ENCODE measurements at regions not wholly inside any gene's neighbourhood (a gene's known extent, or its start where the extent isn't known, plus 50 kb on each side); places are given as distances from the start of the nearest gene placed in this dataset.
"Not testable (repeated sequence)": the region's sequence is repeated elsewhere in the genome, so short reads cannot be mapped to it uniquely, and the experiment has no call there.

DNA sequence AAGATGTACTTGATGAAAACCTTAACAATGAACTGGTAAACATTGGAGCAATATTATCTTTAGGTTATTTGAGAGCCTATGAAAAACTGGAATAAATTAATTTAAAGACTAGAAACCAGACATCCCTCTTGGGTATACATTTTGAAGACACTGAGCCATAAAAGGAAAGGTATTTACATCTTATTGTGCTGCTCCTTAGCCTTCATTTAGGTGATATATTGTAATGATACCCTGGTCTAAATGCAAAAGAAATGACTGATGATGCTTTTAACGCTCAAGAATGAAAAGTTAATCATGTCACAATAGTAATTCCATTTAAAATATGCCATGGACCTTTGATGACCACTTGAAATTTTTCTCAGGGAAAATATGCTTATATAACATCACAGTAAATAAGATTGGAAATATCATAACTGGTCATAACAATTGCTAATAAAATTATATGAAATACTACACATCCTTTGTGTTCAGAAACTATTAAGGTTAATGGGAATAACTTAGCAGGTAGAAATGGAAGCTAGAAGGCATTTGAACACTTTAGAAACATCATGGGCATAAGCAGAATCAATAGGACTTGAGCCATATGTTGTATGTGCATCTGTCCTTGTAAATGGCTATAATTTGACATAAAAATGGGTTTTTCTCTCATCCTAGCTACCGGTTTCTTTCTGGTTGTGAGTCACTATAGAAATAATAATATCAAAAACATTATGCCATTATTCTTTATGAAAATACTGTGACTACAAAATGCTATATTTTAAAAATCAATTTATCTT, 979.7 kb downstream of the RAPGEF2 start:
- DNase-seq (ENCODE audit: low read depth): no peak

DNA sequence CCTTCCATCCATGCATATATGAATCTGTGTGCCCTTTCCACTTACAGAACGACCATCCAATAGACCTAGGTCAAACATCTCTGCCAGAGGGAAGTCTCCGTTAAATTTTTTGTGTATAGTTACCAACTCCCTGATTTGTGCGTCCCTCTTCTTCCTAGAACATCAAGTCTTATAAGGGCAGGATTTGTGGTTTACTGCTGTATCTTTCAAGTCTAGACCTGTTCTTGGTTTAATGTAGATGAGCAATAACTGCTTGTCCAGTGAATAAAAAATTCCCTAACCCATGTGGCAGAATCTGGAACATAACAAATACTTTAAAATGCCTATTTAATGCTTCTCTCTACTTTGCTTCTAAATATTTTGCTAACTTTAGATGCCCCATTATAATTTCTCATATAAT, 988.8 kb downstream of the RAPGEF2 start:
- DNase-seq (ENCODE audit: low read depth): no peak

DNA sequence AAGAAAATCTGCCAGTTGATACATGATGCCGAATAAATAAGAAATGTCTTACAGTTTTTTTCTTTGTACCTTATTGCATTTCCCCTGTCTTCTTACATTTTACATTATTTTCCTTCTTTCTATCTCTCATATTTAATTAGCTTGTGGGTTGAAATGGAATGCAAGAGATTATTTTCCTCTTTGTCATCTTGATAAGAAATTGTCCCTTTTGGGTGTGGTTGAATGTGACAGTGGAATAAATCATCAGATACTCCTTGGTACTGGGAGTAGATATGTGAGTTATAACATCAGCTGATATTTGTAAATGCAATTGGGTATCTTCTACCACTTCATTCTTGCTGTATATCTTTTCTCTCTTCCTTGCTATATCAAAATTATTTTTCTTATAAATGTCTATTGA, 997.4 kb downstream of the RAPGEF2 start:
- no peak for DNase-seq (ENCODE audit: low read depth)

DNA sequence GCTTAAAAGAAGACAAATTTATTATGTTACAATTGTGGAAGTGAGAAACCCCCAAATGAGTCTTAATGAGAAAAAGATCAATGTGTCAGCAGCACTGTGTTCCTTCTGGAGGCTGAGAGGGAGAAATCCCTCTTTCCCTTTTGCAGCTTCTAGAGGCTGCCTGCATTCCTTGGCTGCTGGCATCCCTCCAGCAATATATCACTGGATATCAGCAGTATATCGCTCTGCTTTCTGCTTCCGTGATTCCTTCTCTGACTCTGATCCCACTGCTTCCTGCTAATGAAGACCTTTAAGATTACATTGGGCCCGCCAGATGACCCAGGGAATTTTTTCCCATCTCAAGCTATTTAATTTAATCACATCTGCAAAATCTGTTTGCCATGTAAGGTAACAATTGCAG, 1008.0 kb downstream of the RAPGEF2 start:
- DNase-seq (ENCODE audit: low read depth): peak; percentile 17

DNA sequence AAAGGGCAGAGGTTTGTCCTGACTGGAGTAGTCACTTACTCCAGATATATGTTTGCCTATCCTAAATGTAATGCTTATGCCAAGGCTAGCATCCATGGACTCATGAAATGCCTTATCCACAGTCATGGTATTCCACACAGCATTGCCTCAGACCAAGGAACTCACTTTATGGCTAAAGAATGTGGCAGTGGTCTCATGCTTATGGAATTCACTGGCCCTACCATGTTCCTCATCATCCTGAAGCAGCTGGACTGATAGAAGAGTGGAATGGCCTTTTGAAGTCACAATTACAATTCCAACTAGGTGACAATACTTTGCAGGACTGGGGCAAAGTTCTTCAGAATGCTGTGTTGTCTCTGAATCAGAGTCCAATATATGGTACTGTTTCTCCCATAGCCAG, 1014.8 kb downstream of the RAPGEF2 start:
- DNase-seq (ENCODE audit: low read depth): no peak

DNA sequence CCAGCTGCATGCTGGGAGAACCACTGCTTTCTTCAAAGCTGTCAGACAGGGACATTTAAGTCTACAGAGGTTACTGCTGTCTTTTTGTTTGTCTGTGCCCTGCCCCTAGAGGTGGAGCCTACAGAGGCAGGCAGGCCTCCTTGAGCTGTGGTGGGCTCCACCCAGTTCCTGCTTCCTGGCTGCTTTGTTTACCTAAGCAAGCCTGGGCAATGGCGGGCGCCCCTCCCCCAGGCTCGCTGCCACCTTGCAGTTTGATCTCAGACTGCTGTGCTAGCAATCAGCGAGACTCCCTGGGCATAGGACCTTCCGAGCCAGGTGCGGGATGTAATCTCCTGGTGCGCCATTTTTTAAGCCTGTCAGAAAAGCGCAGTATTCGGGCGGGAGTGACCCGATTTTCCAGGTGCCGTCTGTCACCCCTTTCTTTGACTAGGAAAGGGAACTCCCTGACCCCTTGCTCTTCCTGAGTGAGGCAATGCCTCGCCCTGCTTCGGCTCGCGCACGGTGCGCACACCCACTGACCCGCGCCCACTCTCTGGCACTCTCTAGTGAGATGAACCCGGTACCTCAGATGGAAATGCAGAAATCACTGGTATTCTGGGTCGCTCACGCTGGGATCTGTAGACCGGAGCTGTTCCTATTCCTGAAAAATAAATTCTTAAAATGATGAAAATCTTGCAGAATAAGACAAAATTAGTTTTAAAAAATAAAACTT, 1022.9 kb downstream of the RAPGEF2 start:
- DNase-seq (ENCODE audit: low read depth): not testable (repeated sequence)

DNA sequence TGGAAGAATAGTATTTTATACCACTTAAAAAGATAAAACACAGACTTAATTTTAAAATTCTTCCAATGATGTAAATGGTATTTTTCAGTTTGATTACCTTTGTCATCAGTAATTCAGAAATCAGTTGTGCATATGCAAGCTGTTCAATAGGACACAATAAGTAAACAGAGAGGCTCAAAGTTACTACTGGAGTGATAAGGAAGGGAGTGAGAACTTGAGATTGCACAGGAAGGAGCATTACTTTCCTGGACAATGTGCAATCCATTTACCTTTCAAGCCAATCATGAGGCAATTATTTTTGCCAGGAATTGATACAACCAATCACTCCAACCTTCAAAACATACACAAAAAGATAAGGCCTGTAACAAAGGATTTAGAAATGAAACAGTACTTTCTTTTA, 1024.3 kb downstream of the RAPGEF2 start:
- no peak for DNase-seq (ENCODE audit: low read depth)

DNA sequence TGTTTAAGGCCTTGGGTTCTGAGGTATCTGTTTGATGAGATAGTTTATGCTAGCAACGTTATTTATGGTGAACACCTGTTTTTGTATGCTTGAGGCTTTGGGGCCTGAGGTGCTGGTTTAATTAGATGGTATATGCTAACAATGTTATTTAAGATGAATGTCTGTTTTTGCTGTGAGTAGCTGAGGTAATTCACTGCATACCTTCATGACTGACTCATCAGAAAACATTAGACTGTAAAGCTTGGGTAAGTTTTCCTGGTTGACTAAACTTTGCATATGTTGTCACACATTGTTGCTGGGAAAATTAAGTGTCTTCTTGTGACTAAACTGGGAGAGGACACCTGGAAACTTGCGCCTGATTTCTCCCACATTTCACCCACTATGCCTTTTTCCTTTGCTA, 1026.6 kb downstream of the RAPGEF2 start:
- peak; percentile 70 for DNase-seq (ENCODE audit: low read depth)

DNA sequence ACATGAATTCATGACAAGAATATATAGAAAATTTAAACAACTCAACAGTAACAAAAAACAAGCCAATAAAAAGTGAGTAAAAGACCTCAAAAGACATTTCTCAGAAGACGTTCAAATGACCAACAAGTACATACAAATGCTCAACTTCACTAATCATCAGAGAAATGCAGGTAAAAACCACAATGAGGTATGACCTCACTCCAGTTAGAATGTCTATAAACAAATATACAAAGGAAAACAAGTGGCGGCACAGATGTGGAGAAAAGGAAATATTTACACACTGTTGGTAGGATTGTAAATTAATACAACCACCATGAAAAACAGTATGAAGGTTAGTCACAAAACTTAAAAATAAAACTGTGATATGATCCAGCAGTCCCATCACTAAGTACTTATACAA, 1033.1 kb downstream of the RAPGEF2 start:
- DNase-seq (ENCODE audit: low read depth): peak; percentile 48

DNA sequence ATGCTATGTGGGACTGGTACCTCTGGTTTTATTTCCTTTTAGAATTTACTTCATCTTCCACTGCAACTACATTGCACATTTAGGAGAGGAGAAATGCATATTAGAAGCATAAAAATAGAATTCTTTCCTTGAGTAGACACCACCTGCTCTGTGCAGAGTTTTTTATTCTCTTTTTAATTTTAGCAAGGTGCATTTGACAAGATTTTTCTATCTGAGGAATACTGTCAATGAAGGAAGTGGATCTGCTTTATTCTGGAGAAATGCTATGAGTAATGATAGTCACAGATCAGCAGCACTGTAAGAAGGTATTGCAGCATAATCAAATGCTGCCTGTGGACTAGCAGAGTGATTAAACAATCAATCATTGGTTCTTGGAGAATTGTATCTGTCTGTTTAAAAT, 1038.3 kb downstream of the RAPGEF2 start:
- DNase-seq (ENCODE audit: low read depth): peak; percentile 11

DNA sequence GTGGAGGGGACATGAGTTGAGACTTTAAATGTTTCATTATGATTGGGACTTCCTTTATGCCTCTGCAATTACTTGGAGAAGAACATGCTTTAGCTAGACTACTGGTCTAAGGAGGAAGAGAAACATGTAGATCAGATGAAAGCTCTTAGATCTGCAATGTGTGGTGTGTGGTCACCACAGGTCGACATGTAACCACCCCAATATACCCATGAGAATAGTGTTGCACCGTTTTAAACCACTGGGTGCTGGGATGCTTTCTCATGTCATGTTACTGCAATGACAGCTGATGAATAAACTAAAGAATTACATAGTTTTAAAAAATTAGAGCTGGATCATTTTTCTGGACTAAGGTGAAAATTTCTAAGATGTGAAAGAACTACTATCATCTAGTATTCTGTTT, 1039.7 kb downstream of the RAPGEF2 start:
- no peak for DNase-seq (ENCODE audit: low read depth)

DNA sequence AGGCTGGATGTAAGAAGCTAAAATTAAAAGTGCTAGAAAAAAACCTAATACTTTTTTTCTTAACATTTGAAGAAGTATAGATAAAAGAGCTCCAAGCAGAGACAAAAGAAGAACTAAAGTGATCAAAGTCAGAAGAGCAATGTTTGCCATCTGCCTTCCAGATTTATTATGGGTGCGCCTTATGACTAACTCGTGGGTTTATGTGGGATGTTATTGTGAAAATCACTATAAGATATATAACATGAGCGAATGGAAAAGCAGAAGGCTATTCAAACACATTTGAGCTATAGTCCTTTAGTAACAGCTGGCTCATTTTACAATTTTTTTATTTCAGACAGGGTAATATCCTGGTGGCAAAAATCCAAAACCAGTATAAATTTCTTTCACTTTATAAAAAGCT, 1040.7 kb downstream of the RAPGEF2 start:
- DNase-seq (ENCODE audit: low read depth): peak; percentile 40

DNA sequence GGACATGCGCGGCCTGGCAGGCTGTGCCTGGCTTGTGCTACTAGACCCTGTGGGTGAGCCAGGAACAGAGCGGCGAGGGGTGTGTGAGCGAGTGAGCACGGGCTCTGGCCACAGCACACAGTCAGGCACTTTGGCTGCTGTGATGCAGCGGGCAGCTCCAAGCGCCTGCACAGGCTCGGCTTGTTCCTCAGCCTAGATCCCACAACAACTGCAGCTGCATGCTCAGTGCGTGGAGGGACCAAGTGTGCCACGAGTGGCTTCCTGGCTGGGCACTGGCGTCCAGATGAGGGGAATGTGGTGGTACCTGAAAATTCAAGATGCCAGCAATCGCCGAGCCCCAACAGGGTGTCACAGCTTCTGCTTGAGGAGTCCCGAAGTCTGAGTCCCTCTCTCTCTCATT, 1056.6 kb downstream of the RAPGEF2 start:
- no peak for DNase-seq (ENCODE audit: low read depth)

DNA sequence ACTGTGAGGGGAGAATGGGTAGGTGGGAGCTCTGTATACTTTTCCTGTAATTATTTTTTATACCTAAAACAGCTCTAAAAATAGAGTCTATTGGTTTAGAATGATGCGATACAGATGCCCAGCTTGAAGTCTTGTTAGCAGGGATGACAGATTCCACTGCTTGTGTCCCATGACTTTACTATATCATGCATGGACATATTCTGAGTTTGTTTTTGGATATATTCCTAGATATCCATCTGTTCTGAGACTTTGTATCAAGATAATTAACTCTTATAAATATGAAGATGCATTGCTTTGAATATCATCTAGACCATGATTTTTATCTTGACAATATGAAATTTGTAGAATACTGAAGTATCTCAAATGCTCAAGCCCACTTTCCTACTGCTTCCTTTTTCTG, 1058.1 kb downstream of the RAPGEF2 start:
- no peak for DNase-seq (ENCODE audit: low read depth)

DNA sequence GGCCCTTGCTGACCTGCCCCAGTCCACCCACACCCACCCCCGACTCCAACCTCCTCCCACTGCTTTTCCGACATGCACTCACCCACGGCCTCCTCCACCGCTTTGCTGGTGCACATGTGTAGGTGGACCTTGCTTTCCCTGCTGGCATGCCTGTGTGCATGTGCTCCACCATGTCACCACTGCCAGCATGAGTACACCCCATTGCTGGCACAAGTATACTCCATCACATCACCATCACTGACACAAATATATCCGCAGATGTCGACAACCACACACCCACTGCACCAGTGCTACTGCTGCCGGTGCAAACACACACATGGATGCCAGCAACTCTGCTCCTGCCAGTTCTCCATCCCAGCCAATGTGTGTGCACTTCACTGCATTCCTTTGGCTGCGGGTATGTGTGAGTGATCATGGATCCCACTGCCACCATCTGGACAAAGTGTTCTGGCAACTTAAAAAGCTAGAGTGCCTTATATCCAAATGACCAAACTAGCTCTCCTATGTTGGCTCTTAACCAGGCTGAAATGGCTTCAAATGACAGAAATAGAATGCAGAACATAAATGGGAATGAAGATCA, 1072.3 kb downstream of the RAPGEF2 start:
- peak; percentile 19 for DNase-seq (ENCODE audit: low read depth)

DNA sequence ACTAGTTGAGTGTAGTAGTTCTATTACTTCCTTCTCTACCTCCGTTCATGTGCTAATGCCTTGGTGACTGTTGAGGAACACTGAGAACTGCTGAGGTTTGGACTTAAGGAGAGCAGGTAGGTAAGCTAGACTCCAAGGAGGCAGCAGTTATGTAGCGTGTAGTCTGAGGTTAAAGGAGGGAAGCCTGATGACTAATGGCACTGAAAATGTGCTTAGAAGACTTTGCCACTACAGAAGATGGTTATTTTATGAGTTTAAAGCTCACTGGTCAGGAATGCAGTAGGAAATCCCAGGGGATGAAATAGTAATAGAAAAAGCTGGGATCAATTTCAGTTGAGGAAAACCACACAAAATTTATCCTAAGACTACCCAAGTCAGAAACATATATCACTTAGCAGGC, 1077.3 kb downstream of the RAPGEF2 start:
- DNase-seq (ENCODE audit: low read depth): peak; percentile 76

DNA sequence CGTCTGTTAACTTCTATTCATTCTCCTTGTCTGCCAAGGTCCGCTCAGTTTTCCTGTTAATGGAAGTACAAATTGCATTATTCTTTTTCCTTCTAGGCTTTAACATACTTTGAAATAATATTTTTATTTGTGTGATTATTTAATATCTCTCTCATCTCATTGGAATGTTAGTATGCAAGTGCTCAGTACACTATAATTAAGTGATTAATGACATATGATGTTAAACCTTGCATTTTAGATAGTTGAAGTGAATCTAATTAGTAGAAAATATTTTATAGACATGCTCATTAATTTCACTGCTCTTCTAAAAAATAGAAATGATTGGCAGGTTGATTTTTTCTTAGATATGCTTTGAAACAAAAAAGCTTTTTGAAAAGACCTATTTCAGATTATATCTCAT, 1079.8 kb downstream of the RAPGEF2 start:
- no peak for DNase-seq (ENCODE audit: low read depth)

DNA sequence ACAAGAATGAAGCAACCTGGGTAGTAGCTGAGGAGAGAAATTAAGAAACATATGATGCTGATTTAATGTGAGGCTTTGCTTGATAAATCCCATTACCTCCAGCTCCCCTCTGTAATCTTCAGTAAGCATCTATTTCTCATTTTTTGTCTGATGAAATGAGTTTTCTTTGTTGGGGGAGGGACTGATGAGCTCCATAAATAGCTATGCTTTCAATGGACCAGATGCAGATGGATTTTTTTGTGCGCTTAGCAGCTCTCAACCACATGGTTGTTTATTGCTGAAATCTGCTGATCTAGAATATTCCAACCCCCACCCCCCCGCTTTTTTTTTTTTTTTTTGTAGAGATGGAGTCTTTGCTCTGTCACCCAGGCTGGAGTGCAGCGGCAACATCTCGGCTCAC, 1082.0 kb downstream of the RAPGEF2 start:
- no peak for DNase-seq (ENCODE audit: low read depth)

DNA sequence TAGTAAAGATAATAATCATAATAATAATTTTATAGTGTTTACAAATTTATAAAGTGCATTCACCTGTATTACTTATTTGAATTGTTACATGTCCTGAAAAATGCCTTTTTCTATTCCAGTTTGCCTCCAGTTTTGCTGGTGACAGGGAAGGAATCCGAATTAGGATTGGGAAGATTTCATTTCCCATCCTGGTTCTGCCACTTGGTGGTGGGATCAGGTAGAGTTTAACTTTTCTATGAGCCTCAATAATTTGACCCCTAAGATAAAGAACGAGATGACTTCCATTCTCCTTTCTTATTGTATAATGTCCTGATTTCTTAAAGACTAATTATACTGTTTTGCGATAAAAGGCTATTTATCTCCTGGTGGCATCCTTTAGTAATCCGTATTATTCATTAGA, 1090.9 kb downstream of the RAPGEF2 start:
- DNase-seq (ENCODE audit: low read depth): no peak

DNA sequence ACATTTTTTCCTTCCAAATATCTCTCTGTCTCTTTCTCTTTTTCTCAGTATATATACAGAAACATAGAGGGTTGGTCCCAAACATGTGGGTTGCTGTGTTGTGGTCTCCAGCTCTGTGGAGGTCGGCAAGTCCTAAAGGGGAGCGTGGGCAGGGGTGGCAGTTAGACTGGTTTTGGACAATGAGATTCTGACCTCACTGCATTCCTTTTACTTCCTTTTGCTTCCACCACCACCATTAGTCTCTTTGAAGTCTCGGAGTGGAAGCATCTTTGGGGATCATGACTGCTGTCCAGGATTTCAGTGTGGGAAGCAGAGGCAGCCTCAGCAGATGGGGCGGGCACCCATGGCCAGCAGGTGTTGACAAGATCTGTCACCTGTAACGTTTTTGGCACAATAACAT, 1091.8 kb downstream of the RAPGEF2 start:
- DNase-seq (ENCODE audit: low read depth): no peak

DNA sequence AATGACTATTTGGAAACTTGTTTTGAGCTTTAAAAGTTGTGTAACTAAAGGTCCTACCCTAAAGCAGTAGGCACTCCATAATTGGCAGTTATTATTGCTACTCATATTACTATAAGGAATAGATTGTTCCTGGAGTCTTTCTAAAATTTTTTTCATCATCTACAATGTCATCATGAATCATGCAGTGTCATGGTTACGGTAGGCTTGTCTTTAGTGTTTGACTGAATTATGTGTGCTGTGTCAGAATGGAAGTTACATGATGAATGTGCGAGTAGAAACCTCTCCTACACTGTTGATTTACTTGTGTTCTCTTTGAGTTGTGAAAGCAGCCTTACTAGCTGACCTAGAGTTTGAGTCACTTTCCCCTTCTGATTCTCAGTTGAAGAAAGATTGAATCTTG, 1099.9 kb downstream of the RAPGEF2 start:
- DNase-seq (ENCODE audit: low read depth): peak; percentile 67

DNA sequence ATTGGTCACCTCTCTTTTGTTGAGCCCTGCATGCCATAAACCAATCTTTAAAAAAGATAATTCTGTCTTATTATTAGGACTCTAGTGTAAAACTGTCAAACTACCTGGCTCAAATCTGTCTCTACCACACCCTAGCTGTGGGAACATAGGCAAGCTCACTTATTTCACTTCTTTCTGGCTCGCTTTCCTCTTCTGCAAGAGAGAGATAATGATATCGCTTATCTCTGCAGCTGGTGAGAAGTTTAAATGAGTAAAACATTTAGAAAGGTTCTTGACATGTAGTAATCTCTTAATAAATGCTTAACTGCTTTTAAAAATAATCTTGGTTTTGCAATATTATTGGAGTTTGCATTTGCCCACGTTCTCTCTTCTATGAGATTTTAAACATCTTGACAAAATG, 1109.2 kb downstream of the RAPGEF2 start:
- DNase-seq (ENCODE audit: low read depth): no peak

DNA sequence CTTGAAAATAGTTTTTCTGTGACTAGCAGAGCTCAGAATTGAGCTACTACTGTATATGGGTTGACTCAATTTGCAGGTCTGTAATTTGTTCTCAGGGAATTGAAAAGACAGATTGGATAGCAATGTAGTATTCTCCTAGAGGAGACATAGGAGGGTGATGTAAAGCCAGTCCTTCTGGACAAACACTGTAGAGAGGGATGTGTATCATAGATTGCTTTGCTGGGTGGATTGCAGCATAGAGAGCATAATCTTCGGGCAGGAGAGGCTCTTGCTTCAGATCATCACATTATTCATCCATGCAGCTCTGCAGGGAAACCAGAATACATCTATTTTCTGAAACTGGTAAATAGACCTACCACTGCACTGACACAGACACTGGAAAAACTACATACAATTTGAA, 1110.5 kb downstream of the RAPGEF2 start:
- no peak for DNase-seq (ENCODE audit: low read depth)

Measured in ELR (cell line).